GM12872 (cell line): ENCODE measurements at regions not wholly inside any gene's neighbourhood (a gene's known extent, or its start where the extent isn't known, plus 50 kb on each side); places are given as distances from the start of the nearest gene placed in this dataset.

Source experiments
- CTCF ChIP-seq: IDR thresholded peaks from 3 replicates; pipeline ENCODE4 v1.5.1; 2011; ENCODE audit warnings: low read depth, mild to moderate bottlenecking, low read length, moderate library complexity; ENCODE audit not compliant: insufficient read depth

- TF ChIP-seq CTCF: no peak
Observed at GRCh38 chr6:118367314-118367713, 180.8 kb upstream of the PLN start.

GRCh38 chr6:118370722-118371121, 177.4 kb upstream of the PLN start:
- TF ChIP-seq CTCF: no peak

- TF ChIP-seq CTCF: no peak
Observed at GRCh38 chr6:118371955-118372354, 176.1 kb upstream of the PLN start.

GRCh38 chr6:118372413-118372812, 175.7 kb upstream of the PLN start:
- TF ChIP-seq CTCF: no peak

GRCh38 chr6:118377711-118378414, 170.2 kb upstream of the PLN start:
- no peak for TF ChIP-seq CTCF

GRCh38 chr6:118382126-118382525, 166.0 kb upstream of the PLN start:
- TF ChIP-seq CTCF: no peak

GRCh38 chr6:118383924-118384323, 164.2 kb upstream of the PLN start:
- TF ChIP-seq CTCF: no peak
